NCI-H1417 treated with DMSO at 0.1 percent for 48 hours (cell line): ENCODE measurements at regions not wholly inside any gene's neighbourhood (a gene's known extent, or its start where the extent isn't known, plus 50 kb on each side); places are given as distances from the start of the nearest gene placed in this dataset.

ENCODE experiments used
- DNase-seq: peaks from one replicate; lab custom pipeline; 2025; lab: John Stamatoyannopoulos, UW

- no peak for DNase-seq
These were observed 79.0 kb upstream of the JUN start for GRCh38 chr1:58862728-58863385.

- DNase-seq: no peak
These were observed 80.8 kb upstream of the JUN start for GRCh38 chr1:58864654-58865053.

GRCh38 chr1:58866578-58866977 is 82.7 kb upstream of the JUN start:
- no peak for DNase-seq

GRCh38 chr1:58869638-58870297 is 85.9 kb upstream of the JUN start:
- no peak for DNase-seq

- DNase-seq: no peak
These were observed 86.4 kb upstream of the JUN start for GRCh38 chr1:58870298-58870676.

GRCh38 chr1:58874342-58874741 is 90.5 kb upstream of the JUN start:
- DNase-seq: no peak

GRCh38 chr1:58874757-58875755 is 91.2 kb upstream of the JUN start:
- DNase-seq: no peak

GRCh38 chr1:58879464-58879863 is 95.6 kb upstream of the JUN start:
- no peak for DNase-seq

- DNase-seq: no peak
These were observed 96.7 kb upstream of the JUN start for GRCh38 chr1:58880592-58880991.

GRCh38 chr1:58881471-58881994 is 97.7 kb upstream of the JUN start:
- DNase-seq: no peak

- no peak for DNase-seq
These were observed 98.6 kb upstream of the JUN start for GRCh38 chr1:58882322-58882948.

GRCh38 chr1:58883037-58883887 is 99.4 kb upstream of the JUN start:
- DNase-seq: no peak

- no peak for DNase-seq
These were observed 100.1 kb upstream of the JUN start for GRCh38 chr1:58883888-58884482.

- no peak for DNase-seq
These were observed 101.1 kb upstream of the JUN start for GRCh38 chr1:58884706-58885661.

GRCh38 chr1:58885998-58886397 is 102.2 kb upstream of the JUN start:
- DNase-seq: no peak

GRCh38 chr1:58886611-58887010 is 102.8 kb upstream of the JUN start:
- no peak for DNase-seq

GRCh38 chr1:58887059-58887458 is 103.2 kb upstream of the JUN start:
- no peak for DNase-seq

GRCh38 chr1:58888833-58889232 is 105.0 kb upstream of the JUN start:
- DNase-seq: no peak

- no peak for DNase-seq
These were observed 106.3 kb upstream of the JUN start for GRCh38 chr1:58890113-58890512.

GRCh38 chr1:58890609-58891008 is 106.8 kb upstream of the JUN start:
- no peak for DNase-seq
